ENCODE measurements at regions not wholly inside any gene's neighbourhood (a gene's known extent, or its start where the extent isn't known, plus 50 kb on each side); places are given as distances from the start of the nearest gene placed in this dataset.

- Histone ChIP-seq H3K9me3 (ENCODE audit: insufficient read depth, low read depth) (no peaks in the 10 kb centered on the region), H3K79me2 (ENCODE audit: low read depth) (no peaks in the 10 kb centered on the region), H3K36me3 (ENCODE audit: low read depth) (no peaks in the 10 kb centered on the region), H2AFZ (no peak overlapping the region), H3K9me2 (ENCODE audit: insufficient read depth) (no peaks in the 10 kb centered on the region; the same call in 1 of the 2 replicates), H4K20me1 (ENCODE audit: insufficient read depth) (no peaks in the 10 kb centered on the region), H3K4me3 (no peak overlapping the region), H3F3A (ENCODE audit: insufficient read depth, low read depth) (no peaks in the 10 kb centered on the region), H3K4me1 (replicated peaks; ENCODE audit: insufficient read depth) (no peaks in the 10 kb centered on the region), H3K27me3 (ENCODE audit: insufficient read depth, low read depth) (no peaks in the 10 kb centered on the region), H3K4me2 (no peak overlapping the region), H3K27ac (no peak overlapping the region)
- ChIA-PET CTCF (no interaction called here), POLR2A (ENCODE audit: unreplicated experiment) (no interaction called here)
- intact Hi-C loops (cut with micrococcal nuclease; ENCODE audit: unreplicated experiment): no loop called here
- BruUV-seq (replicated peaks): no TSS peak
- no peak for TF ChIP-seq EZH2 (IDR thresholded peaks at IDR 0.05; ENCODE audit: low read depth)
- TF ChIP-seq, protein P1, sequence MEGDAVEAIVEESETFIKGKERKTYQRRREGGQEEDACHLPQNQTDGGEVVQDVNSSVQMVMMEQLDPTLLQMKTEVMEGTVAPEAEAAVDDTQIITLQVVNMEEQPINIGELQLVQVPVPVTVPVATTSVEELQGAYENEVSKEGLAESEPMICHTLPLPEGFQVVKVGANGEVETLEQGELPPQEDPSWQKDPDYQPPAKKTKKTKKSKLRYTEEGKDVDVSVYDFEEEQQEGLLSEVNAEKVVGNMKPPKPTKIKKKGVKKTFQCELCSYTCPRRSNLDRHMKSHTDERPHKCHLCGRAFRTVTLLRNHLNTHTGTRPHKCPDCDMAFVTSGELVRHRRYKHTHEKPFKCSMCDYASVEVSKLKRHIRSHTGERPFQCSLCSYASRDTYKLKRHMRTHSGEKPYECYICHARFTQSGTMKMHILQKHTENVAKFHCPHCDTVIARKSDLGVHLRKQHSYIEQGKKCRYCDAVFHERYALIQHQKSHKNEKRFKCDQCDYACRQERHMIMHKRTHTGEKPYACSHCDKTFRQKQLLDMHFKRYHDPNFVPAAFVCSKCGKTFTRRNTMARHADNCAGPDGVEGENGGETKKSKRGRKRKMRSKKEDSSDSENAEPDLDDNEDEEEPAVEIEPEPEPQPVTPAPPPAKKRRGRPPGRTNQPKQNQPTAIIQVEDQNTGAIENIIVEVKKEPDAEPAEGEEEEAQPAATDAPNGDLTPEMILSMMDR (conservative IDR thresholded peaks at IDR 0.05): no peak
- peak in 1 of 2 experiments; percentile 59 for DNase-seq
Measured at GRCh38 chr18:68262690-68263294, 452.1 kb downstream of the TMX3 start.

GRCh38 chr18:68256418-68257067, 458.4 kb downstream of the TMX3 start:
- no peaks in the 10 kb centered on the region for H4K20me1 ChIP-seq (ENCODE audit: insufficient read depth)

DNA sequence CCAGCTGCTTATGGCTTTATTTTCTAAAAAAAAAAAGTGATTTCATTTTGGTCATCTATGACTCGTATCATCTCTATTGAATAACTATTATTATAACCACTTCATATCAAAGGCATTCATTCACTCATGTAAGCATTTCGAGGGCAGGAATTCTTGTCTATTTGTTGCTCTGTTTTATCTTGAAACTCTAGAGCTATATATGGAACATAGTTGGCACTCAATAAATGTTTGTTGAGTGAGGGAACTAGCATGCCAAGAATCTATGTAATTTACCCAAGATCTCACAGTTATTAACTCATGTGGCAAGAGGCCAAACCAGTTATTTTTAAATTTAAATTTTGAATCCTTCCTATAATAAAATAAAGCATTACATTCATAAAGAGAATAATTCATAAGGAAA, 470.1 kb downstream of the TMX3 start:
- H3K27ac ChIP-seq: no peak overlapping the region
- no peaks in the 10 kb centered on the region for H3K27me3 ChIP-seq (ENCODE audit: insufficient read depth, low read depth)
- no peaks in the 10 kb centered on the region for H4K20me1 ChIP-seq (ENCODE audit: insufficient read depth)
- no peak overlapping the region for H3K4me3 ChIP-seq
- H3F3A ChIP-seq (ENCODE audit: insufficient read depth, low read depth): no peaks in the 10 kb centered on the region
- no peak overlapping the region for H2AFZ ChIP-seq
- intact Hi-C loops (cut with micrococcal nuclease; ENCODE audit: unreplicated experiment): no loop called here
- H3K79me2 ChIP-seq (ENCODE audit: low read depth): no peaks in the 10 kb centered on the region
- TF ChIP-seq, protein P1 (conservative IDR thresholded peaks at IDR 0.05): no peak
- TF ChIP-seq EZH2 (IDR thresholded peaks at IDR 0.05; ENCODE audit: low read depth): no peak
- H3K9me2 ChIP-seq (ENCODE audit: insufficient read depth): no peaks in the 10 kb centered on the region
- CTCF ChIA-PET: no interaction called here
- H3K4me2 ChIP-seq: no peak overlapping the region
- no peak for DNase-seq
- H3K9me3 ChIP-seq (ENCODE audit: insufficient read depth, low read depth): no peaks in the 10 kb centered on the region
- POLR2A ChIA-PET (ENCODE audit: unreplicated experiment): no interaction called here
- BruUV-seq (replicated peaks): no TSS peak
- no peaks in the 10 kb centered on the region for H3K36me3 ChIP-seq (ENCODE audit: low read depth)
- no peaks in the 10 kb centered on the region for H3K4me1 ChIP-seq (replicated peaks; ENCODE audit: insufficient read depth)

More at GRCh38 chr18:68256418-68257067, 458.4 kb downstream of the TMX3 start:
- no peak for DNase-seq
- Histone ChIP-seq H3K36me3 (ENCODE audit: low read depth) (no peaks in the 10 kb centered on the region), H2AFZ (no peak overlapping the region), H3K27me3 (ENCODE audit: insufficient read depth, low read depth) (no peaks in the 10 kb centered on the region), H3K79me2 (ENCODE audit: low read depth) (no peaks in the 10 kb centered on the region), H3K4me3 (no peak overlapping the region), H3K9me2 (ENCODE audit: insufficient read depth) (no peaks in the 10 kb centered on the region), H3K4me2 (no peak overlapping the region), H3K27ac (no peak overlapping the region), H3K4me1 (replicated peaks; ENCODE audit: insufficient read depth) (no peaks in the 10 kb centered on the region), H3F3A (ENCODE audit: insufficient read depth, low read depth) (no peaks in the 10 kb centered on the region), H3K9me3 (ENCODE audit: insufficient read depth, low read depth) (no peaks in the 10 kb centered on the region)
- intact Hi-C loops (cut with micrococcal nuclease; ENCODE audit: unreplicated experiment): no loop called here
- BruUV-seq (replicated peaks): no TSS peak
- CTCF ChIA-PET: no interaction called here
- POLR2A ChIA-PET (ENCODE audit: unreplicated experiment): no interaction called here
- TF ChIP-seq EZH2 (IDR thresholded peaks at IDR 0.05; ENCODE audit: low read depth): no peak
- TF ChIP-seq, protein P1 (conservative IDR thresholded peaks at IDR 0.05): no peak
